KOPT-K1 (cell line): ENCODE measurements at regions not wholly inside any gene's neighbourhood (a gene's known extent, or its start where the extent isn't known, plus 50 kb on each side); places are given as distances from the start of the nearest gene placed in this dataset.
"Not testable (repeated sequence)": the region's sequence is repeated elsewhere in the genome, so short reads cannot be mapped to it uniquely, and the experiment has no call there.

Experiments used
- H3K27ac ChIP-seq: fragments of 200-600 bp; sonication (generic); 2 replicates; pipeline ENCODE4 v1.5.1; 2016; ENCODE audit warnings: antibody characterized with exemption, mild to moderate bottlenecking, low read depth, low read length; ENCODE audit not compliant: poor library complexity, severe bottlenecking
- H3K36me3 ChIP-seq: fragments of 200-600 bp; sonication (generic); 2 replicates; pipeline ENCODE4 v1.5.1; 2017; ENCODE audit warnings: antibody characterized with exemption, mild to moderate bottlenecking, low read length, moderate library complexity; ENCODE audit not compliant: insufficient read depth
- H3K9me3 ChIP-seq: fragments of 200-600 bp; sonication (generic); 2 replicates; pipeline ENCODE4 v1.5.1; 2017; ENCODE audit warnings: antibody characterized with exemption, low read length, mild to moderate bottlenecking; ENCODE audit not compliant: insufficient read depth, poor library complexity, severe bottlenecking

DNA sequence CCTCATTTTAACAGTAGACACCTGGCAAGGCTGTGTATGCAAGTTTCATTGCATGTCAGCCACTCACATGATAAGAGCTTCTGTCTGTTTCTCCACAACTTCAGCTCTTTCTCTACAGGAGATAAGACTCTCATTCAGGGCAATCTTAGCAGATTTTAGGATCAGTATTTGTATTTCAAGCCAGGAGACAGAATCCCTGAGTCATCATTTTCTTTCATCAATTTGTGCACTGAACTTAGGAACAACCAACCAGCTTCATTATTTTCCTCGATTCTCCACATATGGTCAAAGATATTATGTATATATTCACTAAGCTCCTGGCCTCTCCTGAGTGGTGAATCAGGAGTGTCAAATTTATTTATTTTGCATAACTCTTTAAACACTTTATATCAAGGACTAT, 181.8 kb upstream of the CCNH start:
- no peaks in the 10 kb centered on the region for H3K9me3 ChIP-seq
- no peak overlapping the region for H3K27ac ChIP-seq
- H3K36me3 ChIP-seq: no peaks in the 10 kb centered on the region

DNA sequence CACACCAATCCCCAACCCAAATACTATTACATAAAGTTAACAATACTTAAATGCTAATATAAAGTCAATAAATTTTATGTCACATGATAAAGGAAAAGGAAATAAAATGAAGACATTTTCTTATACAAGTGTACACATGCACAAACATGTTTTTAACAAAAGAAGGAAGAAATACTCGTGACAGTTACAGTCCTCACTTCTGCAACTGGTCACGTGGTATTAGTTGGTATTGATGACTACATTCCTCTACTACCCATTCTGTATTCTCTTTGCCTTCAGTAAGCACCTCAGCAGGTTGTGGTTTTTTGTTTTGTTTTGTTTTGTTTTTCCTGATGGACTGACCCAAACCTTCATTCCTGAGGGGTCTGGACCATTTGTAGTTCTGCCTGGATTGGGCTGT, 176.9 kb upstream of the CCNH start:
- no peaks in the 10 kb centered on the region for H3K9me3 ChIP-seq
- no peaks in the 10 kb centered on the region for H3K36me3 ChIP-seq

DNA sequence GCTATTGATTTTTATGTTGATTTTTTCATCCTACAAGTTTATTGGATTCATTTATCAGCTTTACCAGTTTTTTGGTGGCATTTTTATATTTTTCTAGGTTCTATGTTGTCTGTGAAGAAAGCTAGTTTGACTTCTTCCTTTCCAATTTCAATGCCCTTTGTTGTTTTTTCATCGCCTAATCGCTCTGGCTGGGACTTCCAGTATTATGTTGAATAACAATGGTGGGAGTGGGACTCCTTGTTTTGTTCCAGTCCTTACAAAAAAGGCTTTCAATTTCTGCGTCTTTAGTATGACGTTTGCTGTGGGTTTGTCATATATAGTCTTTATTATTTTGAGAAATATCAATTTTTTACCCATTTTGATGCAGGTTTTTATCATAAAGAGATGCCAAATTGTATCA, 175.6 kb upstream of the CCNH start:
- Histone ChIP-seq H3K36me3 (no peaks in the 10 kb centered on the region), H3K27ac (no peak overlapping the region), H3K9me3 (no peaks in the 10 kb centered on the region)

More for the DNA sequence above, 176.9 kb upstream of the CCNH start:
- no peak overlapping the region for H3K27ac ChIP-seq

DNA sequence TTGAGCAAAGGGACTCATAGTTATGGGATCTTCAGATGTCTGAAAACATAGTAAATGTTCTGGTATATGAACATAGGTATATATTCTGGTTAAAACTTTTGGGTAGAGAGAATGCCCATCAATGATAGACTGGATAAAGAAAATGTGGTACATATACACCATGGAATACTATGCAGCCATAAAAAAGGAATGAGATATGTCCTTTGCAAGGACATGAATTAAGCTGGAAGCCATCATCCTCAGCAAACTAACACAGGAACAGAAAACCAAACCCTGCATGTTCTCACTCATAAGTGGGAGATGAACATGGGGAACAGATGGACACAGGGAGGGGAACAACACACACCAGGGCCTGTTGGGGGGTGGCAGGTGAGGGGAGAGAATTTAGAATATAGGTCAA, 171.0 kb upstream of the CCNH start:
- not testable (repeated sequence) for H3K27ac ChIP-seq, H3K9me3 ChIP-seq, H3K36me3 ChIP-seq

DNA sequence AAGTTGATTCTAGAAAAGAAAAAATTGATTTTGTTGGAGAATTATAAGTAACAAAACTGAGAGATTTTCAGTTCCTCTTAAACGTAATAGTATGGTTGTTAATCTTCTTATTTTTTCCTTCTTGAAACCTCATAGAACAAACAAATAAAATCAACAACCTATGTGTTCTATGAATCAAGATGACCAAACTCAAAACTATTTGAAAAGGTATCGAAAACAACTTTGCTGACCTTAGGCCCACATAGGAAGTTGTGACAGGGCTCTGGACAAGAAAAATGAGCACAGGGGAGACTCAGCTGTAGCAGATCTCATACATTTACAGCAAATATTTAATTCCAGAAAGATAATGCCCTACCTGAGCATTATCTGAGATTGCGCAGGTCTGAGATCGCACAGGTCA, 169.4 kb upstream of the CCNH start:
- Histone ChIP-seq H3K9me3 (no peaks in the 10 kb centered on the region), H3K27ac (no peak overlapping the region), H3K36me3 (no peaks in the 10 kb centered on the region)

DNA sequence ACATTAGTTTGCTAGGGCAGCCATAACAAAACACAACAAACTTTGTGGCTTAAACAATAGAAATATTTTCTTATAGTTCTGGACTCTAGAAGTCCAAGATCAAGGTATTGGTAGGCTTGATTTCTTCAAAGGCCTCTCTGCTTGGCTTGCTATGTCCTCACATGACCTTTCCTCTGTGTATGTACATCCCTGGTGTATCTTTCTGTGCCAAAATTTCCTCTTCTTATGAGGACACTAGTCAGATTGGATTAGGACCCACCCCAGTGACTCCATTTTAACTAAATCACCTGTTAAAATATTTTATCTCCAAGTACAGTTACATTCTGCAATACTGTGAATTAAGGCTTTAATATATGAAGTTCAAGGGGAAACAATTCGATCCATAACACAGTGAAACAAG, 168.9 kb upstream of the CCNH start:
- H3K9me3 ChIP-seq: no peaks in the 10 kb centered on the region
- no peaks in the 10 kb centered on the region for H3K36me3 ChIP-seq
- H3K27ac ChIP-seq: no peak overlapping the region

DNA sequence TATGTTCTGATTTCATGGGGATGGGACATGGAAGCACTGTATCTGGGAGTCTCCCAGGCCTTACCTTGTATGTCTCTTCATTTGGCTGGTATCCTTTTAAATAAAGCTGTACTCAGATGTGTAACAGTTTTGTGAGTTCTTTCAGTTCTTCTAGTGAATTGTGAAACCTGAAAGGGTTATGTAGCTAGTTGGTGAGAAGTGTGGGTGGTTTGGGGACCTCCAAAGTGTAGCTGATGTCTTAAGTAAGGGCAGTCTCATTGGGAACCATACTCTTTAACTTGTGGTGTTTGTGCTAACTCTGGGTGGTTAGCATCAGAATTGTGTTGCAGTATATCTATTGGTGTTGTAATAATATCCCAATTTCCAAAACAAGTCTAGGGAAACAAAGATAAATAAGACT, 166.9 kb upstream of the CCNH start:
- Histone ChIP-seq H3K9me3 (no peaks in the 10 kb centered on the region), H3K27ac (no peak overlapping the region), H3K36me3 (no peaks in the 10 kb centered on the region)

- Histone ChIP-seq H3K9me3 (no peaks in the 10 kb centered on the region), H3K36me3 (no peaks in the 10 kb centered on the region), H3K27ac (no peak overlapping the region)
Measured at GRCh38 chr5:87576867-87577266, 164.1 kb upstream of the CCNH start.

DNA sequence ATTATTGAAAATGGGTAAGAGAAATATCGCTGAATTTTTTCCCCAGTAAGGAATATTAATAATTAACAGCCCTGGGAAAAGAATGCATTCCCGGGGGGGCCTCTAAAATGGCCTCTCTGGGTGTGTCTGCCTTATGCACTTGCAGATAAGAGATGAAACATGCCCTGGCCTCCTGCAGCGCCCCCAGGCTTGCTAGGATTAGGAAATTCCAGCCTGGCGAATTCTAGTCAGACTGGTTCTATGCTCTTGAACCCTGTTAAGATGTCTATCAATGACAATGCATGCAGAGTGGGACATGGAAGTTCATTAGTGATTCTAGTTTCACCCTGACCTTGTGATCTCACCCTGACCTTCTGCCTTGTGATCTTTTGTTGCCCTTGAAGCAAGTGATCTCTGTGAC, 163.6 kb upstream of the CCNH start:
- not testable (repeated sequence) for H3K9me3 ChIP-seq, H3K36me3 ChIP-seq, H3K27ac ChIP-seq

DNA sequence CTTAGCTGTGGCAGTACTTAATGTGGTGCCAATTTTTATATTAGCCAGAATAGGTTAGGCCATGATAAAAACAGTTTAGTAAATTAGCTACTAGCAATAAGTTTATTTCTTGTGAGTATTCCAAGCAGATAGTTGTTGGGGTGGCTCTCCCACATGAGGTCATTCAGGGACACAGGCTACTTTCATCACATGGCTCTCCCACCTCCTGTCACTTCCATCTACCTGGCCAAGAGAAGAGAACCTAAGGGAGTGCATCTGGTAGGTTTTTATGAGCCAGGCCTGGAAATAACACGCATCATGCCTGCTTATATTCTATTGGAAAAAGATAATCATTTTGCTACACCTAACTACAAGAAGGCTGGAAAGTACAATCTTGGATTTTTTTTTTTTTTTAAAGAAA, 161.4 kb upstream of the CCNH start:
- no peaks in the 10 kb centered on the region for H3K9me3 ChIP-seq
- no peaks in the 10 kb centered on the region for H3K36me3 ChIP-seq
- no peak overlapping the region for H3K27ac ChIP-seq

GRCh38 chr5:87572611-87573010, 159.9 kb upstream of the CCNH start:
- Histone ChIP-seq H3K9me3 (no peaks in the 10 kb centered on the region), H3K36me3 (no peaks in the 10 kb centered on the region), H3K27ac (no peak overlapping the region)

GRCh38 chr5:87572090-87572489, 159.4 kb upstream of the CCNH start:
- H3K36me3 ChIP-seq: no peaks in the 10 kb centered on the region
- no peak overlapping the region for H3K27ac ChIP-seq
- no peaks in the 10 kb centered on the region for H3K9me3 ChIP-seq

- no peaks in the 10 kb centered on the region for H3K9me3 ChIP-seq
- no peak overlapping the region for H3K27ac ChIP-seq
- H3K36me3 ChIP-seq: no peaks in the 10 kb centered on the region
Measured at GRCh38 chr5:87570366-87570765, 157.6 kb upstream of the CCNH start.

DNA sequence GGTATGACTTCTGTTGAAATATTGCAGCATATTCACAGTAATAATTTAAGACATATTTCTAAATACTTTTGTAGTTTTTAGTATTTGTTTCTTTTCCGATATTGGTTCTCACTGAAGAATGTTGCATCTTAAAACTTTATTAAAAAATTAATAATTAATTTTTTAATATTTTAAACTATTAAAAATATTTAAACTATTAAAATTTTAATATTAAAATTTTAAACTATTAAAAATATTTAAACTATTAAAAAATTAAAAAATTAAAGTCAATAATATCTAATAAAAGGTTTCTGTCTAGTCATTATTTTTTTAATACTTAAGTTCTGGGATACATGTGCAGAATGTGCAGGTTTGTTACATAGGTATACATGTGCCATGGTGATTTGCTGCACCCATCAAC, 149.3 kb upstream of the CCNH start:
- H3K9me3 ChIP-seq: no peaks in the 10 kb centered on the region
- H3K36me3 ChIP-seq: no peaks in the 10 kb centered on the region
- no peak overlapping the region for H3K27ac ChIP-seq

DNA sequence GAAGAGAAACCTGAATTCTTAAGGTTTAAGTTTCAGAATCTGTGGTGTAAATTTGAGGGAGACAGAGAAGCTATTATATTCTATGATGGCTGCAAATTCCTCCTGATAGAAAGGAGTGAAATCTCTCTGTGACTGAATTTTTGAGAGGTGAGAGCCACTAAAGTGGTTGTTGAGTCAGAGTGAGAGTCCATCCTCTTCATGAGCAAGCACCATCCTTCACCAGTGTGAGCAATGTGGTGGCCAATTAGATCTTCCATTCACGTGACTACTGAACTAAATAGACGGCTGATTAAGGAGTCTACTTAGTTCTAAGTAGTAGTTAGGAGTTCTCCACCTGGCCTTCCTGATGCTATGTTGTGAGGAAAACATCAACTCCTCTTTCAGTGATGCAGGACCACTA, 147.8 kb upstream of the CCNH start:
- Histone ChIP-seq H3K36me3 (no peaks in the 10 kb centered on the region), H3K9me3 (no peaks in the 10 kb centered on the region), H3K27ac (no peak overlapping the region)

DNA sequence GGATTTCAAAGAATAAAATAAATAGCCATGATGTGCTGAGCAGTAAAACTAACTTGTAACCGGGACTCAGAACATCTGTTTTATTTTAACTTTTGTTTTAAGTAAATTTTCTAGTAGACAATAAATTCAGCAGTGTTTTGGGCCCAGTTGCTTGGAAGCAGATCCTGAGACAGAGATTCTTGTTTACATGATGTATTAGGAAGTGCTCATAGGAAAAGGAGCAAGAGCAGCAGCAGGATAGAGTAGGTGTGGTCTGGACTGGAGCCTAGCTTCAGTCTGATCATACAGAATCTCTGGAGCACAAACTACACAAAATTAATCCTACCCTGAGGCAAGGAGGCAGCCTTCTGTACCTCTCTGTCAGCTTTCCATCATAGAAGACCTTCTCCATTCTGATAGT, 139.2 kb upstream of the CCNH start:
- Histone ChIP-seq H3K9me3 (no peaks in the 10 kb centered on the region), H3K27ac (no peak overlapping the region), H3K36me3 (no peaks in the 10 kb centered on the region)

DNA sequence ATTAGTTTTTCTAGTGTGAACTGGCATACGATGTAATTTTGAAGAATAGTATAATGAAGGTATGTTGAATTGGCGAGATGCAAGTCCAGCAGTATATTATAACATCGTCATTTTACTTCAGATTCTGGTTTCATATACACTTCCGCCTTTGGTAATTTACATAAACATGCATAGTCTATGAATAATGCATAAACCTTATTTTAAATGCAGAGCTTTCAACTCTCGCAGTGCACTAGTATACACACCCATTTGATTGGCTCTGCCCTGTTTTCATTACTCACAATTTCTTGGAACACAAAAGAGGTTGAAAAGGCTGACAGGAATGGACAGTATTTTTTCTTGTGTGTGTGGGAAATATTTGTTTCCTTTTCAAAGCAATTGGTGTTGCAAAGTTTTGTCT, 128.9 kb upstream of the CCNH start:
- no peaks in the 10 kb centered on the region for H3K36me3 ChIP-seq
- no peaks in the 10 kb centered on the region for H3K9me3 ChIP-seq
- no peak overlapping the region for H3K27ac ChIP-seq
